Adrenal gland (tissue), 5 donors: ENCODE measurements at regions not wholly inside any gene's neighbourhood (a gene's known extent, or its start where the extent isn't known, plus 50 kb on each side); places are given as distances from the start of the nearest gene placed in this dataset.

Experiments used
- POLR2A ChIP-seq, 2 donors: fragments of 450-650 bp; IDR thresholded peaks; one replicate each; pipeline ENCODE4 v1.6.1; 2017; ENCODE audit warnings: antibody characterized with exemption in 2 of 2, mild to moderate bottlenecking in 2 of 2, moderate library complexity in 1 of 2
- TF ChIP-seq, protein P1 (sequence below), 6 experiments: fragments of 450-650 bp in 4 of 6; fragments of 200-600 bp in 2 of 6; sonication (generic) in 1 of 6; IDR thresholded peaks; 1 replicate in 5 of 6; 2 replicates in 1 of 6; pipeline versions ENCODE4 v1.5.1 to v1.8.0; 2016 to 2021; ENCODE audit warnings: antibody characterized with exemption in 6 of 6, mild to moderate bottlenecking in 2 of 6, moderate library complexity in 1 of 6
- donor health status: DM: no; HTN: no; CAD: no.

GRCh38 chr3:144097163-144097562 is 125.5 kb downstream of the DIPK2A start:
- TF ChIP-seq, protein P1, sequence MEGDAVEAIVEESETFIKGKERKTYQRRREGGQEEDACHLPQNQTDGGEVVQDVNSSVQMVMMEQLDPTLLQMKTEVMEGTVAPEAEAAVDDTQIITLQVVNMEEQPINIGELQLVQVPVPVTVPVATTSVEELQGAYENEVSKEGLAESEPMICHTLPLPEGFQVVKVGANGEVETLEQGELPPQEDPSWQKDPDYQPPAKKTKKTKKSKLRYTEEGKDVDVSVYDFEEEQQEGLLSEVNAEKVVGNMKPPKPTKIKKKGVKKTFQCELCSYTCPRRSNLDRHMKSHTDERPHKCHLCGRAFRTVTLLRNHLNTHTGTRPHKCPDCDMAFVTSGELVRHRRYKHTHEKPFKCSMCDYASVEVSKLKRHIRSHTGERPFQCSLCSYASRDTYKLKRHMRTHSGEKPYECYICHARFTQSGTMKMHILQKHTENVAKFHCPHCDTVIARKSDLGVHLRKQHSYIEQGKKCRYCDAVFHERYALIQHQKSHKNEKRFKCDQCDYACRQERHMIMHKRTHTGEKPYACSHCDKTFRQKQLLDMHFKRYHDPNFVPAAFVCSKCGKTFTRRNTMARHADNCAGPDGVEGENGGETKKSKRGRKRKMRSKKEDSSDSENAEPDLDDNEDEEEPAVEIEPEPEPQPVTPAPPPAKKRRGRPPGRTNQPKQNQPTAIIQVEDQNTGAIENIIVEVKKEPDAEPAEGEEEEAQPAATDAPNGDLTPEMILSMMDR (IDR thresholded peaks at IDR 0.05), result no peak
- no peak for TF ChIP-seq POLR2A (IDR thresholded peaks at IDR 0.05)
